ENCODE measurements at regions not wholly inside any gene's neighbourhood (a gene's known extent, or its start where the extent isn't known, plus 50 kb on each side); places are given as distances from the start of the nearest gene placed in this dataset.

- Histone ChIP-seq H3K4me3 (ENCODE audit: insufficient read depth, low read length) (no peak overlapping the region), H3K27ac (ENCODE audit: low read depth, low read length) (no peak overlapping the region), H3K9me3 (ENCODE audit: low read depth, low read length) (no peaks in the 10 kb centered on the region), H3K79me2 (ENCODE audit: insufficient read depth, low read length) (no peaks in the 10 kb centered on the region), H2AFZ (ENCODE audit: low read length) (no peak overlapping the region), H4K20me1 (ENCODE audit: insufficient read depth, low read length) (no peaks in the 10 kb centered on the region), H3K36me3 (ENCODE audit: insufficient read depth, low read length) (no peaks in the 10 kb centered on the region), H3K27me3 (ENCODE audit: insufficient read depth, low read length) (no peaks in the 10 kb centered on the region), H3K4me1 (ENCODE audit: insufficient read depth, low read length) (no peaks in the 10 kb centered on the region), H3K4me2 (ENCODE audit: insufficient read depth, low read length) (no peak overlapping the region)
- TF ChIP-seq, protein P1, sequence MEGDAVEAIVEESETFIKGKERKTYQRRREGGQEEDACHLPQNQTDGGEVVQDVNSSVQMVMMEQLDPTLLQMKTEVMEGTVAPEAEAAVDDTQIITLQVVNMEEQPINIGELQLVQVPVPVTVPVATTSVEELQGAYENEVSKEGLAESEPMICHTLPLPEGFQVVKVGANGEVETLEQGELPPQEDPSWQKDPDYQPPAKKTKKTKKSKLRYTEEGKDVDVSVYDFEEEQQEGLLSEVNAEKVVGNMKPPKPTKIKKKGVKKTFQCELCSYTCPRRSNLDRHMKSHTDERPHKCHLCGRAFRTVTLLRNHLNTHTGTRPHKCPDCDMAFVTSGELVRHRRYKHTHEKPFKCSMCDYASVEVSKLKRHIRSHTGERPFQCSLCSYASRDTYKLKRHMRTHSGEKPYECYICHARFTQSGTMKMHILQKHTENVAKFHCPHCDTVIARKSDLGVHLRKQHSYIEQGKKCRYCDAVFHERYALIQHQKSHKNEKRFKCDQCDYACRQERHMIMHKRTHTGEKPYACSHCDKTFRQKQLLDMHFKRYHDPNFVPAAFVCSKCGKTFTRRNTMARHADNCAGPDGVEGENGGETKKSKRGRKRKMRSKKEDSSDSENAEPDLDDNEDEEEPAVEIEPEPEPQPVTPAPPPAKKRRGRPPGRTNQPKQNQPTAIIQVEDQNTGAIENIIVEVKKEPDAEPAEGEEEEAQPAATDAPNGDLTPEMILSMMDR (IDR thresholded peaks at IDR 0.05; ENCODE audit: extremely low read depth, low read depth, low read length), result no peak
- no peak for DNase-seq (ENCODE audit: insufficient read length, low spot score, missing footprints)
Observed at GRCh38 chr13:82747958-82748357, 1134.3 kb downstream of the SLITRK1 start.

DNA sequence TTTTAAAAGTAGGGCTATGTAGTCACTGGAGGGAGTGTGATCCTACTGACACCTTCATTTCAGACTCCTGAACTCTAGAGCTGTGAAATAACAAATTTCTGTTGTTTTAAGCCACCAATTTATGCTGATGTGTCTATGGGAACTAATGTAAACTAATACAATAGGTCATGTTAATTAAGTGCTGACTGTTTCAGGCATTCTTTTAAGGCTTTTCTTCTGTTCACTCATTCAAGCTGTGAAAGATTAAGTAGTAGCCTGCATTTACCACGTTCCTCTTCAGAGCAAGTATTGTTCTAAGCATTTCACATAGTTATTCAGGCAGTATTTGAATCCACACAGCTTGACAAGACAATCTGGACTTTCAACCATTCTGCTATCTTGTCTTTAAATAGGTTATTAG, 1135.0 kb downstream of the SLITRK1 start:
- no peaks in the 10 kb centered on the region for H3K79me2 ChIP-seq (ENCODE audit: insufficient read depth, low read length)
- TF ChIP-seq, protein P1 (IDR thresholded peaks at IDR 0.05; ENCODE audit: extremely low read depth, low read depth, low read length), result no peak
- no peak overlapping the region for H2AFZ ChIP-seq (ENCODE audit: low read length)
- H3K4me3 ChIP-seq (ENCODE audit: insufficient read depth, low read length), result no peak overlapping the region
- no peaks in the 10 kb centered on the region for H3K36me3 ChIP-seq (ENCODE audit: insufficient read depth, low read length)
- H3K4me2 ChIP-seq (ENCODE audit: insufficient read depth, low read length), result no peak overlapping the region
- no peaks in the 10 kb centered on the region for H3K27me3 ChIP-seq (ENCODE audit: insufficient read depth, low read length)
- no peak overlapping the region for H3K27ac ChIP-seq (ENCODE audit: low read depth, low read length)
- H4K20me1 ChIP-seq (ENCODE audit: insufficient read depth, low read length), result no peaks in the 10 kb centered on the region
- H3K9me3 ChIP-seq (ENCODE audit: low read depth, low read length), result no peaks in the 10 kb centered on the region
- DNase-seq (ENCODE audit: insufficient read length, low spot score, missing footprints), result no peak
- no peaks in the 10 kb centered on the region for H3K4me1 ChIP-seq (ENCODE audit: insufficient read depth, low read length)

GRCh38 chr13:82740442-82740841, 1141.8 kb downstream of the SLITRK1 start:
- no peak for DNase-seq (ENCODE audit: insufficient read length, low spot score, missing footprints)
- no peaks in the 10 kb centered on the region for H3K27me3 ChIP-seq (ENCODE audit: insufficient read depth, low read length)
- no peaks in the 10 kb centered on the region for H3K36me3 ChIP-seq (ENCODE audit: insufficient read depth, low read length)
- no peak overlapping the region for H3K27ac ChIP-seq (ENCODE audit: low read depth, low read length)
- no peaks in the 10 kb centered on the region for H3K79me2 ChIP-seq (ENCODE audit: insufficient read depth, low read length)
- H4K20me1 ChIP-seq (ENCODE audit: insufficient read depth, low read length), result no peaks in the 10 kb centered on the region
- H2AFZ ChIP-seq (ENCODE audit: low read length), result no peak overlapping the region
- H3K4me2 ChIP-seq (ENCODE audit: insufficient read depth, low read length), result no peak overlapping the region
- no peak overlapping the region for H3K4me3 ChIP-seq (ENCODE audit: insufficient read depth, low read length)
- TF ChIP-seq, protein P1 (IDR thresholded peaks at IDR 0.05; ENCODE audit: extremely low read depth, low read depth, low read length), result no peak
- no peaks in the 10 kb centered on the region for H3K4me1 ChIP-seq (ENCODE audit: insufficient read depth, low read length)
- no peaks in the 10 kb centered on the region for H3K9me3 ChIP-seq (ENCODE audit: low read depth, low read length)

GRCh38 chr13:82739881-82740280, 1142.4 kb downstream of the SLITRK1 start:
- no peaks in the 10 kb centered on the region for H4K20me1 ChIP-seq (ENCODE audit: insufficient read depth, low read length)
- no peak overlapping the region for H2AFZ ChIP-seq (ENCODE audit: low read length)
- no peaks in the 10 kb centered on the region for H3K36me3 ChIP-seq (ENCODE audit: insufficient read depth, low read length)
- no peak for DNase-seq (ENCODE audit: insufficient read length, low spot score, missing footprints)
- H3K27ac ChIP-seq (ENCODE audit: low read depth, low read length), result no peak overlapping the region
- no peak overlapping the region for H3K4me3 ChIP-seq (ENCODE audit: insufficient read depth, low read length)
- no peaks in the 10 kb centered on the region for H3K79me2 ChIP-seq (ENCODE audit: insufficient read depth, low read length)
- no peaks in the 10 kb centered on the region for H3K9me3 ChIP-seq (ENCODE audit: low read depth, low read length)
- H3K27me3 ChIP-seq (ENCODE audit: insufficient read depth, low read length), result no peaks in the 10 kb centered on the region
- H3K4me1 ChIP-seq (ENCODE audit: insufficient read depth, low read length), result no peaks in the 10 kb centered on the region
- TF ChIP-seq, protein P1 (IDR thresholded peaks at IDR 0.05; ENCODE audit: extremely low read depth, low read depth, low read length), result no peak
- H3K4me2 ChIP-seq (ENCODE audit: insufficient read depth, low read length), result no peak overlapping the region

Data from osteoblast (primary cell).